AG20443 (cell line): ENCODE measurements at regions not wholly inside any gene's neighbourhood (a gene's known extent, or its start where the extent isn't known, plus 50 kb on each side); places are given as distances from the start of the nearest gene placed in this dataset.
"Not testable (repeated sequence)": the region's sequence is repeated elsewhere in the genome, so short reads cannot be mapped to it uniquely, and the experiment has no call there.

ENCODE experiments used
- DNase-seq: peaks from one replicate; pipeline ENCODE4 v3.0.0; 2012; ENCODE audit warnings: low spot score, mixed read lengths

DNA sequence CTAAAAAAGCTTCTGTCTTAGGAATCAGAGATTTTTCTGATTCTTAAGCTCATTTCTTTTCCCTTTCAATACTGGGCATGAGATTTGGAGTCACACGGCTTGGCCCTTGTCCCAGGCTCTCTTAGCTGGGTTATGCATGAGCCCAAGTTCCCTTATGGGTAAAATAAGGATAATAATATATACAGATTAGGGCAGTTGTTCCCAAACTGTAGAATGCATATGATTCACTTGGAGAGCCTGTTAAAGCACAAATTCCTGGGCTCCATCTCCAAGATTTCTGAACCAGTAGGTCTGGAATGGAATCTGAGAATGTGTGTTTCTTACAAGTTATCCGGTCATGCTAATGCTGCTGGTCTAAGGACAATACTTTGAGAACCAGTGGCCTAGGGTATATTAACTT lies 154.0 kb downstream of the REEP3 start:
- peak; percentile 28 for DNase-seq

DNA sequence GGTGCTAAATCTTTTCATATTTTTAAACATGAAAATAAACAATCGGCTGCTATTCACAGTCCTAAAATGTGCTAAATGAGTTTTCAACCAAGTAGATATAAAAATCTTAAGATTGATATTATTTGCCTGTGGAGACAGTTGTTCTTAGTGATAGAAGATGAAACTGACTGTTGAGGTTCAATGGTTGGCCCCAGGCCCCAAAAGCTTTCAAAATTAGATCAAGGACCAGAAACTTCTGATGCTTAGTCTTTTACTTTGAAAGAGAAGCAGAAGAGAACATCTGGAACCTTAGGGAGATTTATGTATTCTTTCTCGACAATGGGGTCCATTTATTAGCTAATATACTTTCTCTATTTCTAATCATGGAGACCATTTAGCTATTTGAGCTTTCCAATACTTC lies 155.8 kb downstream of the REEP3 start:
- DNase-seq, result no peak

DNA sequence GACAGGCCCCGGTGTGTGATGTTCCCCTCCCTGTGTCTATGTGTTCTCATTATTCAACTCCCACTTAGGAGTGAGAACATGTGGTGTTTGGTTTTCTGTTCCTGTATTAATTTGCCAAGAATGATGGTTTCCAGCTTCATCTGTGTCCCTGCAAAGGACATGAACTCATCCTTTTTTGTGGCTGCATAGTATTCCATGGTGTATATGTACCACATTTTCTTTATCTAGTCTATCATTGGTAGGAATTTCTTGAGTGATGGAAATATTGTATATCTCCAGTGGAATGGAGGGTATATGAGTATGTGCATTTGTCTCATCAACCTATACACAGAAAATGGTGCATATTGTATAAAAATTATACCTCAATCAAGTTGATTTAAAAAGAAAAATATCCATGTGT lies 159.3 kb downstream of the REEP3 start:
- not testable (repeated sequence) for DNase-seq

DNA sequence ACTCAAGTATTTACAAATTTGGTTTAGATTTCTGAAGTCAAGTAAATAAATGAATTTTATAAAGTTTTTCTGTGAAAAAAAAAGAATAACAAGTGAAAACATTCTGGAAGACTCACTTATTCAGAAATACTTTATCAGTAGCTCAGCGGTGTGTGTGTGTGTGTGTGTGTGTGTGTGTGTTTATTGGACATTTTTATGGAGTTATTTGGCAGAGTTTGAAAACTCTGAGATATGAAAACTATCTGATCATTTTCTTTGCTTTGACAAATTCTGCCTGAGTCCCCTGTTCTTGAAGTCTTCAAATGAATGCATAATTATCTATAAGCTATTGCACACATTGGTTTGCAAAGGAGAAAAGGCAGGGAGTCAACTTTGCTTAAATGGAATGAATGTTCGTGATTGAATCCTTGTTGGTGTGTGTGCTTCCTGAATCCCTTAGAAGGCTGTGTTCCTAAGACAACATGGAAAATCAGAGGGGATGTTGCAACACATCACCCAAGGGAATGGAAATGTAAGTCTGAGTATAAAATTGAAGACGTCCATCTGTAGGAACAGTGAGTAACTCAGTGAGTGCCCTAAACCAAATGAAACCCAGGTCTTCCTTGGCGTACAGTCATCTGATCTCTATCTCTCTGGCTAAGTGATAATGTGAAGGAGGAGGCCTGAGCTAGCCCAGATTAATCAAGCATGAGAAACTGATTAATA lies 160.9 kb downstream of the REEP3 start:
- peak; percentile 65 for DNase-seq

DNA sequence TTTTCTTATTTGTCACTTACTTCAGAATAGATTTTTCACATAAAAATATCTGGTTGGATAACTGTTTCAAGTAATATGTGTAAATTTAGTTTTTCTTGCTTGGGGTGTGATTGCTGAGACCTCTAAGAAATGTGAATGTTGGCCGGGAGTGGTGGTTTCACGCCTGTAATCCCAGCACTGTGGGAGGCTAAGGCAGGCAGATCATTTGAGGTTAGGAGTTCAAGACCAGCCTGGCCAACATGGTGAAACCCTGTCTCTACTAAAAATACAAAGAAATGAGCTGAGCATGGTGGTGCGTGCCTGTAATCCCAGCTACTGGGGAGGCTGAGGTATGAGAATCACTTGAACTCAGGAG lies 161.5 kb downstream of the REEP3 start:
- not testable (repeated sequence) for DNase-seq

DNA sequence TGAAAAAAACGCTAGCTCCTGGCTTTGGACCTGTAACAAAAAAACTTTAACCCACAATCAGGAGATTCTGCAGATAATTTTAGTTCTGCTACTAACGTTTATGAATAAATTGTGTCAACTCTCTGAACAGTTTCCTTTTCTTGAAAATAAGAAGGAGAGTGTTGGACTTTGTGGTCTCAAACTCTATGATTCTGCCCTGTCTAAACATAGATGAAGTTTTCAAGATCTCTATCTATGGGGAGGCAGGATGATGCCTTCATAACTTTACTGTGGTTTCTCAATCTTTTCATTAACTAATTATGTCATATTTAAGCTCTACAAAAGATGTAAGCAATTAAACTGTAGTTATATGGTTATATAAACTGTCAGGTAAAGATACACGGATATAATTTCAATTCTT lies 162.0 kb downstream of the REEP3 start:
- DNase-seq, result no peak

DNA sequence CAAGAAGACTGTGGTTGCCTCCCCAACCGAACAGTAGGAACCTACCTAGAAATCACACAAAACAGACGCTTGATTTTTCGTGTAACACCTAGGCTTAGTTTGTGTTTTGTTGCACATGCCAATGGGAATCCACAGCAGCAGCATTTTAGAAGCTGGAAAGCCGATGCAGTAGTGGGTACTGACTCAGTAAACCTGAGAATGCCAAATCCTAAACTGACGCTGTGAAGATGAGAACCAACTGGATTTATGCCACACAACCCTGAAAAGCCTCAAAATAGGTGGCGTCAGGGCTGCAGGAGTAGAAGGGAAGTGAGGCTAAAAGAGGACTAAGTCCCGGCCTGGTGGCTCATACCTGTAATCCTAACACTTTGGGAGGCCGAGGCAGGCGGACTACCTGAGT lies 162.5 kb downstream of the REEP3 start:
- DNase-seq, result no peak

DNA sequence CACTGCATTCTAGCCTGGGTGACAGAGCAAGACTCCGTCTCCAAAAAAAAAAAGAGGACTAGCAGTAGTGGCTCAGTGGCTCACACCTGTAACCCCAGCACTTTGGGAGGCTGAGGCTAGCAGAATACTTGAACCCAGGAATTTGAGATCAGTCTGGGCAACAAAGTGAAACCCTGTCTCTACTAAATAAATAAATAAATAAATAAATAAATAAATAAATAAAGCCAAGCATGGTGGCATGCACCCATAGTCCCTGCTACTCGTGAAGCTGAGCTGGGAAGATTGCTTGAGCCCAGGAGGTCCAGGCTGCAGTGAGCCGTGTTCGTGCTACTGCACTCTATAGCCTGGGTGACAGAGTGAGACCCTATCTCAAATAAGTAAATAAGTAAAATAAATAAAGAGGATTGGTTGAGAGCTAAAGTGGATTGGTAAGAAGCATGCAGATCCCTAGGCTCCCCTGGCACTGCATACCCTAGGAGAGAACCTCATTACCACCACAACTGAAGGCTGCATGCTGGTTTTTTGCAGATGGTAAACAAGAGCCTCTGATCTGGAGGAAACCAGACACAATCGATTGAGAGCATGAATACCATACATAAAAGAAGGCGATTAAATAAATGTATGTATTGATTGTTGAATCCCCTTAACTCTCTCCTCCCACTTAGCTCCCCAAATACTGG lies 163.2 kb downstream of the REEP3 start:
- no peak for DNase-seq

DNA sequence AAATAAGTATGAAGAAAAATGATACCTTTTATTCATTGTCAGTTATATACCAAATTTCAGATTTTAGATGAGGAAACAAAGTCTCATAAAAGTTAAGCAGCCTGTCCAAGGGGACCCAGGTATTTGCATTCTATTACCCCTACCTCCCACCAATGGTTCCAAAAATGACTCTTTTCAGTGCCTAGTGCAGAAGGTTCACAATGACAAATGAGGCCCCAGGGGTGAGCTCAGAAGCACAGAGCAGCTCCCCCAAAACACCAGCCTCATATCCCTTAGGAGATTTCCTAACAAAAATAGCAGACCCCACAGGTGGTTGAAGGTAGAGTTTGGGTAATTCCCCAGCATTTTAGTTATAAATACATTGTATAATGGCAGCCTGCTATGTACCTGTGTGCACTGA lies 168.6 kb downstream of the REEP3 start:
- DNase-seq, result no peak

DNA sequence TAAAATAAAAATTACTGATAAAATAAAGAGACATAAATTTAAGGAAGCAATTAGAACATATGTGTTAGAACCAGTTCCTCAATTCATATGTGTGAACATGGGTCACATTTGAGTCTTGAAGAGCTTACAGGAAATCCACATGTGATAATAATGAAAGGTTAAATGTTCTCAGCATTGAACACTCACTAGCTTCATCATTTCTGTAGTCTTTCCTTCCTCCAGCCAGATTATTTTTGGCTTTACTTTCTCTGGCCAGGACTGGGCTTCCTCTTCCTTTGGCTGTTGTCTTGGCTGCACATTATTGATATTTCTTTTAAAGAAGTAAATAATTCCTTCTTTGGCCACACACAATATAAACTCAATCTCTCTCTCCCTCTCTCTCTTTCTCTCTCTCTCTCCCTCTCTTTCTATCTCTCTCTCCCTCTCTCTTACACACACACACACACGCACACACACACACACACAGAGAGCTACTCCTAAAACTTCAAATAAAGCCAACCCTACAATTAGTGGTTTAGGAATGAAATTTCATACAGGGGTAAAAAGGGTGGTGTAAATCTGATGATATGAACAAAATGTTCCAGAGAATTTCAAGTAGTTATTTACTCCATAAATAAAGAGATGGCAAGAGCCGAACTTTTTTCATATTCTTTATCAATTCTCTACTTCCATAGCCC lies 171.2 kb downstream of the REEP3 start:
- DNase-seq, result no peak

DNA sequence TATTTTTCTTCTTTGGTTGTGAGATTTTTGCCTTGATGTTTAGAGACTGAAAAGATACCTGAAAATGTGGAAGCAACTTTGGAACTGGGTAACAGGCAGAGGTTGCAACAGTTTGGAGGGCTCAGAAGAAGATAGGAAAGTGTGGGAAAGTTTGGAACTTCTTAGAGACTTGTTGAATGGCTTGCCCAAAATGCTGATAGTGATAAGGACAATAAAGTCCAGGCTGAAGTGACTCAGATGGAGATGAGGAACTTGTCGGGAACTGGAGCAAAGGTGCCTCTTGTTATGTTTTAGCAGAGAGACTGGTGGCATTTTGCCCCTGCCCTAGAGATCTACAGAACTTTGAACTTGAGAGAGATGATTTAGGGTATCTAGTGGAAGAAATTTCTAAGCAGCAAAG lies 171.8 kb downstream of the REEP3 start:
- DNase-seq, result not testable (repeated sequence)

DNA sequence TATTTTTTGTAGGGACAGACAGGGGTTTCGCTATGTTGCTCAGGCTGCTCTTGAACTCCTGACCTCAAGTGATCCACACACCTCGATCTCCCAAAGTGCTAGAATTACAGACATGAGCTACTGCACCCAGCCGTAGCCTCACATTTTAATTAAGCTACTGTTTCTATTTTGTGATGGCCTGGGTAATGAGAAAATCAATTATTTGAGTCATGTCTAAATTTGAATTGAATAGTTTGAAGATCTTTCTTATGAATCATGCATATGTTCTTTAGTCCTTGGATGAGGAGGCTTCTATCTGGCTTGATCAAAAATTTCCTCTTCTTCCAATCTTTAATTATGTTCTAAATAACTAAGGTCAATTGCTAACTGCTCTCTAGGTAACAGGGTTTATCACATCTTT lies 175.0 kb downstream of the REEP3 start:
- DNase-seq, result no peak

DNA sequence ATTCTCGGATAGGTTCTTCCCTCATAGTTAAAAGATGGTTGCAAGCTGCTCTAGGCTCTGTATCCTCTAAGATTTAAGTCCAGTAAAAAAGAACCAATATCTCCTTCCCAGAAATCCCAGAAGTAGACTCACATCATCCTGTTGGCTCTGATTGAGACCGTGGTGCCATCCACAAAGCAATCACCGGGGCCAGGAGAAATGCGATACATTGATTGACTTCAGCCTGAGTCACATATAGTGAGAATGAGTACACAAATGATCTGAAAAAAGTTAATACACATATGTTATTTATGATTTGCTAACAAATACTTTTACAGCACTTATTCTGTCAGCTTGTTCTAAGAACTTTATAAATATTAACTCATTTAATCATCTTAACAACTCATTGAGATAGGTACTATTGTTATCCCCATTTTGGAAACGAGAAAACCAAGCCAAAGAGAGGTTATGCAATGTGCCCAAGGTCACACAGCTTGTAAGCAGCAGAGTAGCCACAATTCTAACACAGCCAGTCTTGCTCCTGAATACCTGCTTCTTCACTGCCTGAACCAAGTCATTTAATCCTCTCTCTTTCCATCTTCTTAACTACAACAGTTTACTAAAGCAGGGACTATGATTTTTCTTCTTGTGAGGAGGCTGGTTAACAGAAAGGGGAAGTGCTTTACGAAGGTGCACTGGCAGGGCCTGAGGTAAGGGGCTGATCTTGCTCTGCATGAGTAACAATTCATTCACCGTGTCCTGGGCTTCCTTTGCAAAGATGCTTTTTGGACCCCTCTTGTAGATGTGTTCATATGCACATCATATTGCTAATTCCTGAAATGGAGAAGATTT lies 177.0 kb downstream of the REEP3 start:
- DNase-seq, result no peak

DNA sequence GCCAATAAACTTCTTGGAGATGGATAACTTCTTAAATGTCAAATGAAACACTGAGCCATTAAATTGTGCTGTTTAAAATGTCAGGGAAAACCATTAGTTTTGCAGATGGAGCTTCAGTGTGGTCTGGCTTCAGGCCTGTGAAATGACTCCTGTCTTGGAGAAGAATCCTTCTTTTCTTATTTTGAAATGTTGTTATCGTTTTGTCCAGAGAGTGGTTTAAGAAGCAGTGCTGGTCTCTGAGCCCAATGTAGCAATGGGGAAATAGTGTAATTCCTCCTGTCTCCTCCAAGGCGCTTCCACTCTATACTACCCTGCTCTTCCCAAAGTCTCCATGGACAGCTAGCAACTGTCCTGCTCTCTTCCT lies 177.6 kb downstream of the REEP3 start:
- peak; percentile 25 for DNase-seq

DNA sequence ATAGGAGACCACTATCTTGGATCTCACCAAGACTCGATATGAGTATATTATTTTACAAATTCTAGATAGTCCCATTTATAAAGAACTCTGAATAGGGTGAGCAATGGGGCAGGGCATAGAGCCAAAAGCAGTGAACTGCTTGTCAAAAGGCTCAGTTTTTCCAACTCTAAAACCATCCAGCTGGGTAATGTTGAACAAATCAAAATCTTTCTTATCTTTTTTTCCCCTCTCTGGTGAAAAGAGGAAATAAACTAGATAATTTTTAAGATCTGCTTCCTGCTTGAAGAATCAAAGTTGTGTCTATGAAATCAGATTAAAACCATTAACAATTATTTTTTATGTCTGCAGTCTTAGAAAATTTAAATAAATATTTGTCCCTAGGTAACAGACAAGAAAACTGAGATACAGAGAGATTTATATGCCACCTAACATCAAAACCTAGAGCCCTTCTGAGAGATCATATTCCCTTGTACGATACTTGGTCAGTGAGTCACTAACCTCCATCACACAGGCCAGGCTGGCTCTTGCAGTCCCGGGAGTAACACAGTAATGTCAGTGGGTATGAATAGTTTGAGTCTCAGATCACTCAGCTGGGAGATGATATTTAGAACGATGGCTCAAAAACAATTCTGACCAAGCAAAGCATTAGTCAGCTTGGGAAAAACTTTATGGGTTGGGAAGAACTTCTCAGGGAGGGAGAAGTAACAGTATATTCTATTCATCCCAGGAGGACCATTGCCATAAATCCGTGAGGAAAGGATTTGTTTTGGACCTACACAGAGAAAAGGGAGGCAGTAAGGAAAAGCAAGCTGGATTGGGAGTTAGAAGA lies 178.8 kb downstream of the REEP3 start:
- DNase-seq, result peak; percentile 88

DNA sequence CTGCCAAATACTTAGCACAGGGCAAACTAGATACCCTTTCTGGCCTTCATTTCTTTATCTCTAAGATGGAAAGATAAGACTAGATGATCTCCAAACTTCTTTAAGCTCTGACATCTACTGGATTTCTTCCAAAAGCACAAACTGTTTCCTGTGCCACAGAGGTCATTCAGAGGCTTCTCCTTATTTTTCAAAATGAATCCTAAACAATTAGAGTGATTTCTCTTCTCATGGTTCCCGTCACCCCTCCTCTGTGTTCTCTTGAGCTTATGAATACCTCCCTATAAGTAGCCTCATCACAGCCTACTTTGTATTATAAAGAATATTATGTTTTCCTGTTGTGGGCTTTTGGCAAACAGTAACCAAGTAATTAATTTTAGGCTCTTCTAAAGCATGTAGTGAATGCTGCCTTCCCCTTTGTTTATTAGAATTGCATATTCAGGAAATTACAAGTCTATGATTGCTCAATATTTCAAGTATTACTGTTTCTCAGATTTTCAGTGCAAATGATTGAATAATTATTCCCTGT lies 179.5 kb downstream of the REEP3 start:
- DNase-seq, result no peak

DNA sequence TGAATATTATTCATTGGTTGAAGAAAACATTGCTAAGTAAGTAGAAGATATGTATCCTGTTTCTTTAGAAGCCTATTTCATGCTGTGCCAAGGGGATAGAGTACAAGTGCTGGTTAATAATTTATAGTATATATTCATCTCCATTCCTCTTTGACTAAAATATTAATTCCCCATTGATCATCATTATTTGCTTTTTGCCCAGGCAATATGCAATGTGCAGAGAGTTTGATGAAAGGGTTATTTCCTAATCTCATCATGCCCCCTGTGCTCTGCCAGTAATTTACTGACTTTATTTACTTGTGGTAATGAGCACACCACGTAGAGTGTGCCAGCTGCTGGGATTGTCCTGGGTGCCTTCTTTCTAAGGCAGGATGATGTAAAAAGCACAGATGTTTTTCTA lies 180.9 kb downstream of the REEP3 start:
- DNase-seq, result no peak

DNA sequence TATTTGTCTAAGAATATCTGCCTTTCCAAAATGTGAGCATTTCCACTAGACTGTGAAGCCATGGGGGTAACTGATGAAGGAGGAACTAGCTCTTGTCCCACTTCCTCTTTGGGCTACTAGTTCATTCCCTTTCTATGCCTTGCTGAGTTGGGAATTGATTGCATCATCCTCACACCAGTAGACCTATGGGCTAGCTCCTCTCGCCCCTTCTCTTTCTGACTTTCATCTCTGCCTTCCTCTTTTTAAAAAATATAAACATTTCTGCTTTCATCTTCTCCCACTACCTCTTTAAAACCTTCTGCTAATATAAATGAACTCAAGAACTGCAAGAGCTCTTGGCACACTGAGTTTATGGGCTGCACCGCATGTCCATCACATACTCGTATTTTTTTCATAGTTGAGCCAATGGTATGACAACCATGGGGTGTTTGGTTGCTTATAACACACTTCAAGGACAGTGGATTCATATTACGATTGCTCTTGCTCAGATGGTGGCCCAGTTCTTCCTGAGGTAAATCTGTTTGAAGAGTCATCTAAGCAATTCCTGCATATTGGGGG lies 182.0 kb downstream of the REEP3 start:
- DNase-seq, result no peak

DNA sequence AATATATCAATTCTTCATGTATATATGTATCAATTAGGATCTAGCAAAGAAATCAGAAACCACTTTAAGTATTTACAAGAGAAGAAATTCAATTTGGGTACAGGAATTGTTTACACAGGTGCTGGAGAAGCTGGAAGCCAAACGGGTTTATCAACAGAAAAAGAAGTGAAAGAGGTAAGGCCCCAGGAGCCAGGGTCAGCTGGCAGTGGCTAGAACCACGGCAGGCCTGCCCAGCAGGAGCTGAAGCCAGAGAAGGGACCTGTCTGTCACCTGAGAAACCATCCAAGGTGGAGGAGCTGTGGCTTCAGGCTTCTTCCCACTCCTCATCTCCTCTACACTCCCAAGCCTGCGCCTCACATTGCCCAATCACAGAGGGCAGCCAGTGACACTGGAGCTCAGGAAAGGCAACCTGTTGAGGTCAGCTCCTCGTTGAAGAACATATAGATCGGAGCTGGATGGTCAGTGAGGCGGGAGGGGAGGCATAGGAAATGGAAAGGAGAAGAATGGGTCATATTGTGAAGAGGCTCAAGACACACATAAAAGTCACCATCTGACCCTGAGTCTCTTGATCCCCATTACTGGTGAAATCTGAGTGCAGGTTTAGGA lies 182.6 kb downstream of the REEP3 start:
- no peak for DNase-seq

DNA sequence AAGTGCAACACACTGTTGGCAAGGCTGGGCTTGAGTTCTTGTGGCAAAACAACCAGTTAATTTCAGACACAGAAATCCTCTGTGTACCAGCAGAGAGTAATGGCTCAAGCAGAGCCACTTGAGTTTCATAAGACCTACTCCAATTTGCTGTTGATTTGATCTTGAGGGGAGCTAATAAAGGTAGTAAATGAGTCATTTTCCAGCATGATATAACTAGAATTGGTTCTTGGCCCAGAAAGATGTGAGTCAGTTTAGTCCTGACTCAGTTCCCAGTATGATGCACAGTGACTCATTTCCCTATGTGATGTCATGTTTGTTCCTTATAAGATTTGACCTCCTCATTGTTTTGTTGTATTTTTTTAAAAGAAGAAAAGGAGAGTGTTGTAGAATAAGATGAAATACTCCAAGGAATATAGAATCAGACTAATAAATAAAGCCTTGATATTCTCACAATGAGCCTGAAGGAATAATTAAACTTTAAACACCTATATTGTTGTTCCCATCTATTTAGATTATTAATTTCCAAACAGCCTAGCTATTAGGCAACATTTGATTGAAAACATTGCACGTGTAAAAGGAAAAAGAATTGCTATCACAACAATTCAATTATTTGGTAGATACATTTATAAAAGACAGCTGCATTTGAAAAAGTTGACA lies 186.2 kb downstream of the REEP3 start:
- peak; percentile 82 for DNase-seq
